ENCODE measurements at regions not wholly inside any gene's neighbourhood (a gene's known extent, or its start where the extent isn't known, plus 50 kb on each side); places are given as distances from the start of the nearest gene placed in this dataset.
"Not testable (repeated sequence)": the region's sequence is repeated elsewhere in the genome, so short reads cannot be mapped to it uniquely, and the experiment has no call there.

DNA sequence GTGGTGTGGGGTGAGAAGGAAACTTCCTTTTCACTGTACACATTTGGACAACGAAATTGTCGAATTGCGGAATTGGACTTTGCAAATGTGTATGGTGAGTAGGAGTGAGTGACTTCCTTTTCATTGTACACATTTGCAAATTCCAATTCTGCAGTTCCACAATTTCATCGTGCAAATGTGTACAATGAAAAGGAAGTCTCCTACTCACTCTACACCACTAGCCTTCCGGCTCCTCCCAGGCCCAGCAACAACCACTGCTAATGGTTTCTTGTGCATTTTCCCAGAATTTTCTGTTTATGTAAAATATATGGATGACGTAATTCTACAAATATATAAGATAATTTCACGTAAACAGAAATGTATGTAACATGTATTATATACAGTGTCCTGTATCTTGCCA lies 118.5 kb downstream of the ARL4A start:
- no peaks in the 10 kb centered on the region for H3K9me3 ChIP-seq
- DNase-seq = no peak
- H3K4me3 ChIP-seq = no peak overlapping the region
- H3K27me3 ChIP-seq = no peaks in the 10 kb centered on the region
- no peaks in the 10 kb centered on the region for H3K36me3 ChIP-seq

DNA sequence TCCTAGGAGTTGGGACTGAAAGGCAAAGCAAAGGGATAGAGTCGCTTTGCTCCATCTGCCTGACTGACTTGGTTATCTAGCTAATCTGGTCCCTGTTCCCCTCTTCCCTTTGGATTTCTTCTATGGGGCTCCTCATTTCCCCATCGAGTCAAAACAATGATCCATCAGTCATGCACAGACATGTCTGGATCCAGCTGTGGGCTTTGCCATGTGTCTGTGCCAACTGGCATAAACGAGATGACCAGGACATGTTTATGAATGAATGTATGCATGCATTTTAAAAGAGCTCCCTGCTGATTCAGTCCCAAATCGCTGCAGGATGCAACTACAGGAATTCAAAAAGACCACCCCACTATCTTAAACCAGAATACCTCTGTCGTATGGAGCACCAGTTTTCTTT lies 122.0 kb downstream of the ARL4A start:
- no peak overlapping the region for H3K4me3 ChIP-seq
- DNase-seq = peak; percentile 45
- no peaks in the 10 kb centered on the region for H3K27me3 ChIP-seq
- no peaks in the 10 kb centered on the region for H3K36me3 ChIP-seq
- no peaks in the 10 kb centered on the region for H3K9me3 ChIP-seq

DNA sequence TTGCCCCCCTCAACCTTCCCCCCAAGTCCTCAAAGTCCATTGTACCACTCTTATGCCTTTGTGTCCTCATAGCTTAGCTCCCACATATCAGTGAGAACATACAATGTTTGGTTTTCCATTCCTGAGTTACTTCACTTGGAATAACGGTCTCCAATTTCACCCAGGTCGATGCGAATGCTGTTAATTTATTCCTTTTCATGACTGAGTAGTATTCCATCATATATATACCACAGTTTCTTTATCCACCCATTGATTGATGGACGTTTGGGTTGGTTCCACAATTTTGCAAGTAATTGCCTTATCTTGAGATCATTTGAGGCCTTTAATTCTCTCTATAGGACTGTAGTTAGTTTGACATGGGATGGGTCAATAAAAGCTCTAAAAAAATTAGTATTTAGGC lies 124.7 kb downstream of the ARL4A start:
- Histone ChIP-seq H3K4me3 (no peak overlapping the region), H3K9me3 (no peaks in the 10 kb centered on the region), H3K27me3 (no peaks in the 10 kb centered on the region), H3K36me3 (no peaks in the 10 kb centered on the region)
- DNase-seq = no peak

- Histone ChIP-seq H3K27me3 (no peaks in the 10 kb centered on the region), H3K4me3 (no peak overlapping the region), H3K36me3 (no peaks in the 10 kb centered on the region), H3K9me3 (no peaks in the 10 kb centered on the region)
- no peak for DNase-seq
These were observed 126.7 kb downstream of the ARL4A start for GRCh38 chr7:12814107-12814506.

GRCh38 chr7:12814828-12815227 lies 127.4 kb downstream of the ARL4A start:
- no peaks in the 10 kb centered on the region for H3K27me3 ChIP-seq
- H3K9me3 ChIP-seq = no peaks in the 10 kb centered on the region
- H3K36me3 ChIP-seq = no peaks in the 10 kb centered on the region
- no peak overlapping the region for H3K4me3 ChIP-seq
- no peak for DNase-seq

GRCh38 chr7:12815426-12815825 lies 128.0 kb downstream of the ARL4A start:
- no peak for DNase-seq
- Histone ChIP-seq H3K27me3 (no peaks in the 10 kb centered on the region), H3K4me3 (no peak overlapping the region), H3K9me3 (no peaks in the 10 kb centered on the region), H3K36me3 (no peaks in the 10 kb centered on the region)

GRCh38 chr7:12815871-12816270 lies 128.4 kb downstream of the ARL4A start:
- no peak overlapping the region for H3K4me3 ChIP-seq
- no peak for DNase-seq
- H3K9me3 ChIP-seq = no peaks in the 10 kb centered on the region
- no peaks in the 10 kb centered on the region for H3K27me3 ChIP-seq
- H3K36me3 ChIP-seq = no peaks in the 10 kb centered on the region

DNA sequence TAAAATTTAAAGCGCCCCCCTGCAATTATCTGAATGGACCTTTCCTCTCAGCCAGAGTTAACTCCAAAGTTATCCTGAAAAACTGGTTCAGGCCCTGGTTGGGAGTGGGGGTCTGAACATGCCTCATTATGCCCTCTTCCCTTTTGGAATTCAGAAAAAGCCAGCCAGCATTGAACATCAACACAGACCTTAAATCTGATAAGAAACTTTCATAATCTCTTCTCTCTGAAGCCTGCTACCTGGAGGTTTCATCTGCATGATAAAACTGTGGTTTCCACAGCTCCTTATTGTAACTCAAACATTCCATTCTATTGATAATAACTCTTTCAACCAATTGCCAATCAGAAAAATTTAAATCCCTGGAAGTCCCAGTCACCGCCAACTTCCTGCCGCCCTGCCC lies 133.3 kb downstream of the ARL4A start:
- DNase-seq = no peak
- Histone ChIP-seq H3K27me3 (no peaks in the 10 kb centered on the region), H3K4me3 (no peak overlapping the region), H3K36me3 (no peaks in the 10 kb centered on the region), H3K9me3 (no peaks in the 10 kb centered on the region)

- no peak overlapping the region for H3K4me3 ChIP-seq
These were observed 134.3 kb downstream of the ARL4A start for GRCh38 chr7:12821746-12822145.

DNA sequence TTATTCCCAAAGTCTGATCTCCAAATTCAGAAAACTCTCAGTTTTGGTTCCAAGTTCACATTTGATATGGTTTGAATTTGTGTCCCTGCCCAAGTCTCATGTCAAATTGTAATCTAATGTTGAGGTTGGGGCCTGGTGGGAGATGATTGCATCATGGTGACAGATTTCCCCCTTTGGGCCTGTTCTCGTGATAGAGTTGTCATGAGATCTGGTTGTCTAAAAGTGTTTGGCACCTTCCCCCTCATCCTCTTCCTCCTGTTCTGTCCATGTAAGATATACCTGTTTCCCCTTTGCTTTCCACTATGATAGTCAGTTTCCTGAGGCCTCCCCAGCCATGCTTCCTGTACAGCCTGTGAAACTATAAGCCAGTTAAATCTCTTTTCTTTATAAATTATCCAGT lies 138.6 kb downstream of the ARL4A start:
- no peak for DNase-seq
- no peak overlapping the region for H3K4me3 ChIP-seq
- H3K27me3 ChIP-seq = no peaks in the 10 kb centered on the region
- no peaks in the 10 kb centered on the region for H3K36me3 ChIP-seq
- H3K9me3 ChIP-seq = no peaks in the 10 kb centered on the region

More at GRCh38 chr7:12821746-12822145, 134.3 kb downstream of the ARL4A start:
- Histone ChIP-seq H3K27me3 (no peaks in the 10 kb centered on the region), H3K9me3 (no peaks in the 10 kb centered on the region), H3K36me3 (no peaks in the 10 kb centered on the region)
- no peak for DNase-seq

DNA sequence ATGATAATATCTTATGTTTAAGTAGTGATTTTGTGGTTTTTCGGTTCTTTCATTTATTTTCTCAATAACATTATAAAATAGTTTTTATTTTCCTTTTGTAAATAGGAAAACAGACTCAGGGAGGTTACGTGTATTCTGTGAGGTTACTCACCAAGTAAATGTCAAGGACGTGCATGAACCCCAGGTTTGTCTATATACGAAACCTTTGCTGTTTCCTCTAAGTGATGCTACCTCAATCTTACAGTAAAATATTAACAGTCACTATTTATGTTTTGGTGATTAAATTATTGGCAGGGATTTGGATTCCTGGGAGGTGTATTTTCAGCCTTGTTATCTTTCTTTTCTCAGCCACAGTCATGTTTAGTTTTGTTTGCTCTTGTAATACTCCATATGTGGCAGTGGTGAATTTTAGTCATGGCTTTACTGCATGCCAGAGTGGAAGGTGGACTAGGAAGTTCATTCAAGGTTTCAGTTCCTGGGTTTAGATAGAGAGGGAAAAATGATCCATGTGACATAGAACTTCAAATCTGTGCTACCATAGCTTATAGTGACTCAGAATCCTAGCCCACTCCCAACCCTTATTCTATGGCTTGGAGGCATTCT lies 139.9 kb downstream of the ARL4A start:
- H3K27me3 ChIP-seq = no peaks in the 10 kb centered on the region
- H3K9me3 ChIP-seq = no peaks in the 10 kb centered on the region
- DNase-seq = no peak
- H3K4me3 ChIP-seq = no peak overlapping the region
- H3K36me3 ChIP-seq = no peaks in the 10 kb centered on the region

- no peak overlapping the region for H3K4me3 ChIP-seq
- no peaks in the 10 kb centered on the region for H3K36me3 ChIP-seq
- H3K9me3 ChIP-seq = no peaks in the 10 kb centered on the region
- peak; percentile 9 for DNase-seq
- H3K27me3 ChIP-seq = no peaks in the 10 kb centered on the region
These were observed 140.5 kb downstream of the ARL4A start for GRCh38 chr7:12827920-12828319.

DNA sequence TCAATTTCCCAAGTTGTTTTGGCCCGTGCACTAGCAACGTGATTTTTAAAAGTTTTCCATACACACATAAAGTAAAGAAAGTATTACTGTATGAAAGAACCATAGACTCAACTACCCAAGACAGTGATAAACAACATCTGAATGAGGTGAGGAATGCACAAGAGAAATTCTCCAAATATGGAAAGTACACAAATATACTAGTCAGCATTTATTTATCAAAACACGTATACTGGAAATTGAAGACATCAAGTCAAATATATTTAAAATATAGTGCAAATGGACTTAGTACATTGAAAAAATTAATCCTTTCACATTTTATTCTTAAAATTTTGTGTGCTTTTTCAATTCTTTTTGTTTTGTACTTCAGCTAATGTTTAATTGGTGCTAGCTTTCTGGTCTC lies 143.6 kb downstream of the ARL4A start:
- Histone ChIP-seq H3K36me3 (no peaks in the 10 kb centered on the region), H3K9me3 (peaks cover 14% of the 10 kb centered on the region), H3K4me3 (no peak overlapping the region), H3K27me3 (no peaks in the 10 kb centered on the region)
- DNase-seq = no peak

DNA sequence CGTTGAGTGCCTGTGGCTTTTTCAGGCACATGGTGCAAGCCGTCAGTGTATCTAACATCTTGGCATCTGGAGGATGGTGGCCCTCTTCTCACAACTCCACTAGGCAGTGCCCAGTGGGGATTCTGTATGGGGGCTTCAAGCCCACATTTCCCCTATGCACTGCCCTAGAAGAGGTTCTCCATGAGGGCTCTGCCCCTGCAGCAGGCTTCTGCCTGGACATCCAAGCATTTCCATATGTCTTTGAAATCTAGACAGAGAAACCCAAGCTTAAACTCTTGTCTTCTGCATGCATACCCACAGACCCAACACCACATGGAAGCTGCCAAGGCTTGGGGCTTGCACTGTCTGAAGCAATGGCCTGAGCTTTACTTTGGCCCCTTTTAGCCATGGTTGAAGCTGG lies 146.4 kb downstream of the ARL4A start:
- Histone ChIP-seq H3K36me3 (no peaks in the 10 kb centered on the region), H3K4me3 (no peak overlapping the region), H3K9me3 (peaks cover 15% of the 10 kb centered on the region), H3K27me3 (no peaks in the 10 kb centered on the region)
- DNase-seq = no peak

DNA sequence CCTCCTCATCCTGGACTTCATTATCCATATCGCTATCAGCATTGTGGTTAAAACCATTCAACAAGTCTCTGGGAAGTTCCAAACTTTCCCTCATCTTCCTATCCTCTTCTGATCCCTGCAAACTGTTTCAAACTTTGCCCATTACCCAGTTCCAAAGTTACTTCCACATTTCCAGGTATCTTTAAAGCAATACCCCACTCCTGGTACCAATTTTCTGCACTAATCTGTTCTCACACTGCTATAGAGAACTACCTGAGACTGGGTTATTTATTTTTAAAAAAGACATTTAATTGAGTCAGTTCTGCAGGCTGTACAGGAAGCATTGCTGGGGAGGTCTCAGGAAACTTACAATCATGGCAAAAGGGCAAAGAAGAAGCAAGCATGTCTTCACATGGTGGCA lies 147.3 kb downstream of the ARL4A start:
- no peaks in the 10 kb centered on the region for H3K27me3 ChIP-seq
- H3K4me3 ChIP-seq = no peak overlapping the region
- DNase-seq = no peak
- peaks cover 15% of the 10 kb centered on the region for H3K9me3 ChIP-seq
- no peaks in the 10 kb centered on the region for H3K36me3 ChIP-seq

DNA sequence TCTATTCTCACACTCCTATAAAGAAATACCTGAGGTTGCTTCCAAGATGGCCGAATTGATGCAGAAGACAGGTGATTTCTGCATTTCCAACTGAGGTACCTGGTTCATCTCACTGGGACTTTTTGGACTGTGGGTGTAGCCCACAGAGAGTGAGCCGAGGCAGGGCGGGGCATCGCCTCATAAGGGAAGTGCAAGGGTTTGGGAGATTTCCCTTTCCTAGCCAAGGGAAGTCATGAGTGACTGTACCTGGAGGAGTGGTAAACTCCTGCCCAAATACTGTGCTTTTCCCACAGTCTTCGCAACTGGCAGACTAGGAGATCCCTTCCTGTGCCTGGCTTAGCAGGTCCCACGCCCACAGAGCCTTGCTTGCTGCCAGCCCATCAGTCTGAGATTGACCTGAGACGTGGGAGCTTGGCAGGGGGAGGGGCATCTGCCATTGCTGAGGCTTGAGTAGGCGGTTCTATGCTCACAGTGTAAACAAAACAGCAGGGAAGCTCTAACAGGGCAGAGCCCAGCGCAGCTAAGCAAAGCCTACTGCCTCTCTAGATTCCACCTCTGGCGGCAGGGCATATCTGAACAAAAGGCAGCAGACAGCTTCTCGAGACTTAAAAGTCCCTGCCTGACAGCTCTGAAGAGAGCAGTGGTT lies 152.2 kb downstream of the ARL4A start:
- no peak overlapping the region for H3K4me3 ChIP-seq
- no peaks in the 10 kb centered on the region for H3K27me3 ChIP-seq
- H3K36me3 ChIP-seq = no peaks in the 10 kb centered on the region
- DNase-seq = no peak
- H3K9me3 ChIP-seq = peaks cover 12% of the 10 kb centered on the region

DNA sequence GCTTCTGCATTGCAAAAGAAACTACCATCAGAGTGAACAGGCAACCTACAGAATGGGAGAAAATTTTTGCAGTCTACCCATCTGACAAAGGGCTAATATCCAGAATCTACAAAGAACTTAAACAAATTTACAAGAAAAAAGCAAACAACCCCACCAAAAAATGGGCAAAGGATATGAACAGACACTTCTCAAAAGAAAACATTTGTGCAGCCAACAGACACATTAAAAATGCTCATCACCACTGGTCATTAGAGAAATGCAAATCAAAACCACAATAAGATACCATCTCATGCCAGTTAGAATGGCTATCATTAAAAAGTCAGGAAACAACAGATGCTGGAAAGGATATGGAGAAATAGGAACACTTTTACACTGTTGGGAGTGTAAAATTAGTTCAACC lies 157.3 kb downstream of the ARL4A start:
- not testable (repeated sequence) for H3K4me3 ChIP-seq, H3K27me3 ChIP-seq, H3K36me3 ChIP-seq, DNase-seq
- peaks cover 11% of the 10 kb centered on the region for H3K9me3 ChIP-seq

GRCh38 chr7:12847001-12847400 lies 159.6 kb downstream of the ARL4A start:
- H3K36me3 ChIP-seq = no peaks in the 10 kb centered on the region
- peaks cover 9% of the 10 kb centered on the region for H3K9me3 ChIP-seq
- no peak for DNase-seq
- H3K4me3 ChIP-seq = no peak overlapping the region
- H3K27me3 ChIP-seq = no peaks in the 10 kb centered on the region

Data from MG63 (cell line).